Hematopoietic multipotent progenitor cell treated with erythropoietin and hydrocortisone succinate and interleukin-3 and kit ligand, for 4 days (in vitro differentiated cells): ENCODE measurements at regions not wholly inside any gene's neighbourhood (a gene's known extent, or its start where the extent isn't known, plus 50 kb on each side); places are given as distances from the start of the nearest gene placed in this dataset.

Experiments used
- DNase-seq: peaks from one replicate; pipeline ENCODE4 v3.0.0-alpha.2; 2015

- peak; percentile 19 for DNase-seq
Observed at GRCh38 chr3:71850654-71851053, 65.7 kb upstream of the PROK2 start.

DNA sequence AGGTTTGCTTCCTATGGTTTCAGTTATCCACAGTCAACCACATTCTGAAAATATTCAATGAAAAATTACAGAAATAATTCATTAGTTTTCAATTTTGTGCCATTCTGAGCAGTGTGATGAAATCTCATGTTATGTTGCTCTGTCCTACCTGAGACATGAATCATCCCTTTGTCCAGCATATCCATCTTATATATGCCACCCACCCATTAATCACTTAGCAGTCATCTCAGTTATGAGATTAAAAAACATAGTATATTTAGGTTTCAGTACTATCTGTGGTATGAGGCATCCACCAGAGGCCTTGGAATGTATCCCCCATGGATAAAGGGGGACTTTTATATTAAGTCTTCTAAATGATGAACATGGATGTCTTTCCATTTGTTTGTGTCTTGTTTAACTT lies 64.7 kb upstream of the PROK2 start:
- no peak for DNase-seq

DNA sequence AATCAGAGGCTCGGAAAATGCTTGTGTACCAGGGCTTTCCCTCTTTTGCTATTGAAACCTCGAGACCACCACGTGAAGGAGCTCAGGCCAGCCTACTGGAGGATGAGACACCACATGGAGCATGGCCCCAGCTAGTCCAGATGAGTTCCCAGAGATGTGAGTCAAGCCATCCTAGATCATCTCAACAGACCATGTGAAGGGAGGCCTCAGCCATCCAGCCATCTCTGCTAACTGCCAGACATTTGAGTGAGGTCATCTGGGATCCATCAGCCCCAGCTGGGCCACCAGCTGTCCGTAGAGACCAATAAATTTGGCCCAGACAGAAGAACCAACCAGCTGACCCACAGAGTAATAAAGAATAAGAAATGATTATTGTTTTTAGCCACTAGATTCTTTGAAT lies 62.8 kb upstream of the PROK2 start:
- no peak for DNase-seq

- no peak for DNase-seq
Observed at GRCh38 chr3:71846185-71846584, 61.2 kb upstream of the PROK2 start.

DNA sequence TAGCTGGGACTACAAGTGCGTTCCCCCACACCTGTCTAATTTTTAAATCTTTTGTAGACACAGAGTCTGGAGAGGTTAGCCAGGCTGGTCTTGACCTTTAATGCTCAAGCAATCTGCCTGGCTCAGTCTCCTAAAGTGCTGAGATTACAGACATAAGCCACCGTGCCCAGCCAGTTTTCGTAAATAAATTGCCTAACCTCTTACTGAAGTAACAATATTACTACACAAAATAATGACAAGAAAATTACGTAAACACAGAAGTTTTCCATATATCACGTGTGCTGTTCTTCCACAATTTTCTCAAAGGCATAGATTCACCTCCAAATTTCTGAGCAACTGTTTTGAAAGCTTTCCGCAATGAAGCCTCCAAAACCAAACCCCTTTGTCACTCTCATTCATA lies 58.1 kb upstream of the PROK2 start:
- no peak for DNase-seq

- no peak for DNase-seq
Observed at GRCh38 chr3:71838406-71838805, 53.5 kb upstream of the PROK2 start.
